HepG2 (cell line): ENCODE measurements at regions not wholly inside any gene's neighbourhood (a gene's known extent, or its start where the extent isn't known, plus 50 kb on each side); places are given as distances from the start of the nearest gene placed in this dataset.

Experiments
- ATAC-seq: fragments of 200-7000 bp; cut with Tn5 transposase; 3 replicates; pipeline ENCODE4 v1.9.1; 2020; ENCODE audit warnings: mild to moderate bottlenecking, moderate library complexity
- BruUV-seq: library from RNA; stranded (reverse); fragments of 400-500 nt; replicated peaks from 2 replicates; lab custom pipeline; 2021; lab: Mats Ljungman, UMichigan
- CTCF ChIA-PET: fragments of 300-600 bp; formaldehyde crosslinking; extraction: SDS; loops from one replicate; lab custom pipeline; 2021; ENCODE audit warnings: low total read pairs, inconsistent platforms, low intra/inter-chr PET ratio; lab: Yijun Ruan, JAX
- POLR2A ChIA-PET: fragments of 350-600 bp; sonication (Branson Sonifier 250); formaldehyde crosslinking; loops from one replicate; lab custom pipeline; 2020; ENCODE audit warnings: antibody characterized with exemption, inconsistent platforms; lab: Yijun Ruan, JAX
- DNase-seq: peaks from one replicate; pipeline ENCODE4 v3.0.0-alpha.2; 2015; ENCODE audit warnings: low spot score
- FAIRE-seq: peaks from 3 replicates; lab custom pipeline; 2011; peaks lifted over from hg19 to GRCh38; lab: Jason Lieb, UNC
- H2AFZ ChIP-seq: one replicate; pipeline ENCODE4 v1.6.1; 2011; ENCODE audit warnings: low read length, inconsistent platforms
- H3K27ac ChIP-seq: fragments of 300-600 bp; 3 replicates; pipeline ENCODE4 v1.8.0; 2011; ENCODE audit warnings: mixed run types, mild to moderate bottlenecking, mixed read lengths, low read length, inconsistent platforms; ENCODE audit not compliant: insufficient read depth; ENCODE audit errors: extremely low read length
- H3K27me3 ChIP-seq, 2 experiments: fragments of 200-600 bp in 1 of 2; 2 replicates in 1 of 2; 3 replicates in 1 of 2; pipeline versions ENCODE4 v1.6.0 to v1.8.0; 2011; ENCODE audit warnings: low read length in 2 of 2, mild to moderate bottlenecking in 2 of 2, moderate library complexity in 2 of 2, inconsistent platforms in 1 of 2; ENCODE audit not compliant: insufficient read depth in 2 of 2, control insufficient read depth in 1 of 2
- H3K36me3 ChIP-seq, 2 experiments: fragments of 200-600 bp in 1 of 2; replicated peaks in 1 of 2; 2 replicates in 1 of 2; 3 replicates in 1 of 2; pipeline versions ENCODE4 v1.5.1 to v1.8.0; 2011; ENCODE audit warnings: low read length in 2 of 2, inconsistent platforms in 1 of 2; ENCODE audit not compliant: insufficient read depth in 2 of 2, control insufficient read depth in 1 of 2
- H3K4me1 ChIP-seq: 2 replicates; pipeline ENCODE4 v1.5.1; 2012; ENCODE audit warnings: low read length, inconsistent platforms; ENCODE audit not compliant: insufficient read depth
- H3K4me2 ChIP-seq: 2 replicates; pipeline ENCODE4 v1.6.0; 2011; ENCODE audit warnings: low read depth, low read length, inconsistent platforms
- H3K4me3 ChIP-seq, 3 experiments: fragments of 200-600 bp in 1 of 3; sonication (generic), shearing (Covaris generic) in 1 of 3; replicated peaks in 1 of 3; 2 replicates each; pipeline ENCODE4 v1.5.1; 2011 to 2016; ENCODE audit warnings: low read length in 3 of 3, inconsistent platforms in 2 of 3, low read depth in 2 of 3, mild to moderate bottlenecking in 2 of 3, control low read depth in 1 of 3, mixed read lengths in 1 of 3; ENCODE audit not compliant: insufficient read depth in 1 of 3
- H3K79me2 ChIP-seq: one replicate; pipeline ENCODE4 v1.6.1; 2011; ENCODE audit warnings: low read length, inconsistent platforms; ENCODE audit not compliant: insufficient read depth
- H3K9ac ChIP-seq: 2 replicates; pipeline ENCODE4 v1.6.0; 2011; ENCODE audit warnings: mild to moderate bottlenecking, low read depth, low read length, inconsistent platforms; ENCODE audit not compliant: insufficient read depth
- H3K9me3 ChIP-seq: 2 replicates; pipeline ENCODE4 v1.5.1; 2012; ENCODE audit warnings: mild to moderate bottlenecking, low read length
- H4K20me1 ChIP-seq: 2 replicates; pipeline ENCODE4 v1.6.0; 2011; ENCODE audit warnings: inconsistent platforms, mild to moderate bottlenecking, low read length, moderate library complexity; ENCODE audit not compliant: insufficient read depth
- GRHL1 ChIP-seq: sonication (generic); formaldehyde crosslinking; conservative IDR thresholded peaks from 2 replicates; pipeline ENCODE4 v1.8.0; 2022; ENCODE audit warnings: missing genetic modification reagents
- HNF4A ChIP-seq: sonication (generic); formaldehyde crosslinking; IDR thresholded peaks from 2 replicates; pipeline ENCODE4 v1.4.0; 2020; ENCODE audit warnings: missing genetic modification reagents
- IKZF1 ChIP-seq: fragments of 450-650 bp; IDR thresholded peaks from 2 replicates; pipeline ENCODE4 v1.7.1; 2016
- IRF9 ChIP-seq: sonication (generic); formaldehyde crosslinking; IDR thresholded peaks from 2 replicates; pipeline ENCODE4 v1.8.0; 2022; ENCODE audit warnings: missing genetic modification reagents, mild to moderate bottlenecking, borderline replicate concordance
- NFKB2 ChIP-seq: sonication (generic); formaldehyde crosslinking; IDR thresholded peaks from 2 replicates; pipeline ENCODE4 v1.4.0; 2020; ENCODE audit warnings: missing genetic modification reagents, borderline replicate concordance
- PLRG1 ChIP-seq: fragments of 450-650 bp; conservative IDR thresholded peaks from 2 replicates; pipeline ENCODE4 v1.6.1; 2016
- ZFP36L1 ChIP-seq: sonication (generic); formaldehyde crosslinking; IDR thresholded peaks from 2 replicates; pipeline ENCODE4 v1.8.0; 2022; ENCODE audit warnings: mild to moderate bottlenecking, missing genetic modification reagents, moderate library complexity
- ZNF30 ChIP-seq: sonication (generic); formaldehyde crosslinking; IDR thresholded peaks from 2 replicates; pipeline ENCODE4 v1.5.0; 2020; ENCODE audit warnings: mild to moderate bottlenecking, missing genetic modification reagents
- ZNF615 ChIP-seq: sonication (generic); formaldehyde crosslinking; IDR thresholded peaks from 2 replicates; pipeline ENCODE4 v1.5.0; 2020; ENCODE audit warnings: mild to moderate bottlenecking, missing genetic modification reagents, borderline replicate concordance
- whole genome bisulfite sequencing: methylation state at CpG from one replicate; pipeline ENCODE4 v1.1.6; 2017; ENCODE audit warnings: low lambda C conversion rate; 5-methylcytosine and 5-hydroxymethylcytosine counted together
- in situ Hi-C: cut with HindIII; loops from 2 replicates; pipeline ENCODE4 v1.10.0; 2017; ENCODE audit warnings: low pct_unique_long_range_greater_than_20kb; ENCODE audit not compliant: extremely low pct_ligation_motif_present
- intact Hi-C: fragments of 100-400 bp; cut with micrococcal nuclease; formaldehyde crosslinking; loops from one replicate; pipeline ENCODE4 v1.10.0; 2022; ENCODE audit not compliant: unreplicated experiment

GRCh38 chr4:154086247-154086646 lies 297.4 kb upstream of the SFRP2 start (continued):
- no peak for TF ChIP-seq GRHL1 (CRISPR knock-in tag)
- no peak for TF ChIP-seq HNF4A (CRISPR knock-in tag)
- no peak for TF ChIP-seq NFKB2
- no peak for TF ChIP-seq ZNF615

GRCh38 chr4:154084864-154085263 lies 296.0 kb upstream of the SFRP2 start:
- no peak overlapping the region for H3K9ac ChIP-seq
- no peaks in the 10 kb centered on the region for H3K27me3 ChIP-seq
- ChIA-PET POLR2A (no interaction called here), CTCF (no interaction called here)
- in situ Hi-C loops, result no loop called here
- H2AFZ ChIP-seq, result no peak overlapping the region
- DNase-seq (no peak), ATAC-seq (no peak), FAIRE-seq (no peak)
- H3K4me1 ChIP-seq, result no peaks in the 10 kb centered on the region
- H3K4me3 ChIP-seq, result no peak overlapping the region
- H3K36me3 ChIP-seq, result no peaks in the 10 kb centered on the region
- no peak overlapping the region for H3K4me2 ChIP-seq
- 9% methylated on average over 1 of the region's 1 CpG for WGBS
- intact Hi-C loops, result no loop called here
- TF ChIP-seq ZFP36L1 (CRISPR knock-in tag) (no peak), PLRG1 (no peak), ZNF30 (CRISPR knock-in tag) (no peak), IKZF1 (no peak), IRF9 (CRISPR knock-in tag) (no peak)
- H4K20me1 ChIP-seq, result no peaks in the 10 kb centered on the region
- H3K27ac ChIP-seq, result no peak overlapping the region
- no peaks in the 10 kb centered on the region for H3K79me2 ChIP-seq
- no TSS peak for BruUV-seq
- no peaks in the 10 kb centered on the region for H3K9me3 ChIP-seq
